NCI-H526 treated with DMSO at 0.1 percent for 48 hours (cell line): ENCODE measurements at regions not wholly inside any gene's neighbourhood (a gene's known extent, or its start where the extent isn't known, plus 50 kb on each side); places are given as distances from the start of the nearest gene placed in this dataset.

Experiments
- DNase-seq: peaks from one replicate; lab custom pipeline; 2025; lab: John Stamatoyannopoulos, UW

DNA sequence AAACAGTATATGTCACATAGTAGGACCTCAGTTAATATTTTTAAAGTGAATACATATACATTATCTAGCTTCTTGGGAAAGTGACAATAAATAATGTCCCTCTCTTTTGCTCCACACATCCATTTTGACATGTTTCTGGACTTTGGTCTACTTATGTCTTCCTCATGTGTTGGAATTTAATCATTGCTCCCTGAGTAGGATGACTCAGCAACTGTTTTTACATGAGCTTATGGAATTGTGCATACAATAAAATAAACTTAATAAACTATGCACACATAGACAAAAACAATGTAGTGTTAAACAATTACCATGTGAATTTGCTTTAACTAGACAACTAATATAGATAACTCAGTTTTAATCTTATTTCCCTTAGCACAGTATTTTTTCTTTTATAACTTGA, 503.8 kb downstream of the TFAP2B start:
- no peak for DNase-seq

DNA sequence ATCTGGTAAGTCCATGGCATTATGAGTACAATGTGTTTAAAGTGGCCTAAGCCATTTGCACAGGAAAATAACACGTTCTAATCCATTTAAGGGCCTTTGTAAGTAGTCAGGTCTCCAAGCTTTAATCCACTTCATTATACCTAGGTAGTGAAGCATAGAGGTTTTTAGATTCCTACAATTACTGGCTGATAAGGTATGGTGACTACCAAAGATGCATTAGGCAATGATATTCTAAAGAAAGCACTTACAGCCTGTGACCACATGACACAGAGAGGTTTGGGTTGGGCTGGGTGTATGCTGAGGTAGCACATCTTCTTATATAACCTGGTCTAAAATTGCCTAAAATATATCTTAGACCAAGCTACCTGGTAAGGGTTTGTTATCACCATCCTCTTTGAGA, 504.4 kb downstream of the TFAP2B start:
- no peak for DNase-seq

DNA sequence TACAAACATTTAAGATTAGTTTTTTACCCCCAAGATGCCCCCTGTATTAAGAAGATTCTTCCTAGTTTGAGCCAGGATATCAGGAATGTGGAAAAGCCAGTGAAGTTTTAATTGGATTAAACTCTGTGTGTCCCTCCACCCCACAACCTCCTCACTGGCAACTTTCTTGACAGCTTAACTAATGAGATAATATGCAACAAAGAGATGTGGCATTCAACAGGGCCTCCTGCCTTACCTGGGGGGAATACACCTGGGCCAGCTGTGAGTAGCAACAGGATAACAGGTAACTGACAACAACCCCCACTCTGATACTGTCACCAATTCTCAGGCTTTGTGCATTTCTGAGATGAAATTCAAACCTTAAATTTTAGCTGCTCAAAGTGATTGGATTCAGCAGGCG, 512.3 kb downstream of the TFAP2B start:
- DNase-seq: no peak

GRCh38 chr6:51335543-51335942, 516.9 kb downstream of the TFAP2B start:
- no peak for DNase-seq

GRCh38 chr6:51336185-51336584, 517.5 kb downstream of the TFAP2B start:
- DNase-seq: no peak

DNA sequence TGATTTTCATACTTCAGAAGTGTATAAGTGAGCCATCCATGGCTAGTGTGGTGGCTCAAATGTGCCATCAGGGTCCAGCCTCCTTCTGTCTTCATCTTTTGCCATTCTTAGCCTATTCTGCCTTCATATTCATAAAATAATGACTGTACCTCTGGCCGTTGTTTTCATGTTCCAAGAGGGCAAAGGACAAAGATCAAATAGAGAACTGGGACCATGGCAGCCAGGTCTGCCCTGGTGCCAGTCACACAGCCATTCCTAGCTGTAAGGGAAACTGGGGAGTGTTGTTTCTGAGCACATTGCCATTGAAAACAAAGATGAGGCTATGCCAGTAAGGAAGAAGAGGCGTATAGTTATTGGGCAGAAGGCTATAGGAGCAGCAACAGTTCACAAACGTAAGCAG, 518.6 kb downstream of the TFAP2B start:
- no peak for DNase-seq

GRCh38 chr6:51339108-51339507, 520.4 kb downstream of the TFAP2B start:
- no peak for DNase-seq

DNA sequence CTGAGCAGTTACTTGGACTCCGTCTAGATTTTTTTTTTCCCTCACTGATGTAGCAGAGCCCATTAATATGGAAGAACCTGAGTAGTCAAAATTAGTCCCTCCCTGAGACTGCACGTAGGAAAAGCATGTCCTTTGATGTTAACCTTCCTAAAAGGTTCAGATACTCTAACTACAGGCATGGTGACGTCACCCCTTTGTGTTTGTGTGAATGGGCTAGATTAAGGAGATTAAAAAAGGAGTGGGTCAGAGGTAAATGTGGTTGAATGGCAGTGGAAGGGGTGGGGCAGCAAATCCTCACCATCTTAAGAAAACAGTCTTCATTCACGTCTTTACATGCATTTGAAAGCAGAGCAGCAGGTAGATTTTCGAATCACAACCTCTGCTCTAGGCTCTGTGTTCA, 521.1 kb downstream of the TFAP2B start:
- no peak for DNase-seq

- no peak for DNase-seq
Measured at GRCh38 chr6:51342393-51342792, 523.7 kb downstream of the TFAP2B start.

DNA sequence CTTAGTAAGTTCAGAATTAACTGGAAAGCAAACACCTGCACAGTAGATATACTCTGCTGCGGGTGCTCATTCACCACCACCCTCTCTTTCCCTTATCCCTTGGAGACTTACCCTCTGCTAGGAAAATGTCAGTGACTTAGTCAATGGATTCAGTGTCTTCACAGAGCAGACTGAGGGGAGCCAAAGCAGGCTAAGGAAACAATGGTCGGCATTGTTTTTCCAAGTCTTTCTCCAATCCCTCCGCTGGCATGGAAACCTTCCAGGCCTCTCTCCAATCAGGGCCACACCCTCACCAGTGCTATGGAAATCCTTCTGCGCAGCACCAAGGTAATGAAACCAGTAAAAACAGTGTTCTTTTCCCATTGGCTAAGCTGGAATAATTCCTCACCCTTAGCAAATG, 531.2 kb downstream of the TFAP2B start:
- DNase-seq: peak; percentile 68

GRCh38 chr6:51350308-51350904, 531.7 kb downstream of the TFAP2B start:
- no peak for DNase-seq

- no peak for DNase-seq
Measured at GRCh38 chr6:51352506-51353029, 533.9 kb downstream of the TFAP2B start.

GRCh38 chr6:51360287-51360686, 541.6 kb downstream of the TFAP2B start:
- DNase-seq: no peak

- no peak for DNase-seq
Measured at GRCh38 chr6:51365566-51365965, 546.9 kb downstream of the TFAP2B start.

DNA sequence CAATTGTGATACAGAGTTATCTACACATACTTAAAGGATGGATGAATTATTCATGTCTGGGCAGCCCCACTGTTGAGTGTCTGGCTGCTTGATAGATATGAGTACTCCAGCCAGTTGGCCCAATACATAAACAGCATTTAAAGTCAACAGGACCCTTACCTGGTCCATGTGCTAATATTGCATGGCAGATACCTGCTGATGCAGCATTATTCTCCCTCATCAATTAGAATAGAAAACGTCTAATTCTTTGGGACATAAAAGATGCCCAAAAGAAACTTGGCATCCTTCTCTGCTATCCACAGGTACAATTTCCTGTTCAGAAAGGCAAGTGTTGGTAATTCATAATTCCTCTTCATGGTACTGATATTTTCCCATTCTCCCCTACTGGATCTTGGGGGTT, 550.8 kb downstream of the TFAP2B start:
- no peak for DNase-seq

GRCh38 chr6:51382847-51383246, 564.2 kb downstream of the TFAP2B start:
- no peak for DNase-seq

- DNase-seq: no peak
Measured at GRCh38 chr6:51384736-51385135, 566.1 kb downstream of the TFAP2B start.

DNA sequence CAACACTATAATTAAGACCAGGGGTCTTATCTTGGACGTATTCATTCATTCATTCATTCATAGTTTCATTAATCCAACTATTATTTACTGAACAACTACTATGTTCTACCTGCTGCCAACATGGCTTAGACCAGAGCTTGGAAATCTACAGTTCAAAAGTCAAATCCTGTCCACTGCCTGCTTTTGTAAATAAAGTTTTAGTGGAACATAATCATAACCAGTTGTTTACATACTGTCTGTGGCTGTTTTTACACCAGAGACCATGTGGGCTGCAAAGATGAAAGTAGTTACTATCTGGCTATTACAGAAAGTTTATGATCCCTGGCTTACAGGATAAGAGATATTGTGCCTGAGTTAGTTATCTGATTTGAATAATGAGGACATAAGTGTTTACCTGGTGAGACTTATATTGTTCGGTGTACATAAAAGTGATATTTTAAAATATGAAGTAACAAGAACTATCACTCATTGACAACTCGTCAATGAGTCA, 567.7 kb downstream of the TFAP2B start:
- DNase-seq: peak; percentile 73

- peak; percentile 85 for DNase-seq
Measured at GRCh38 chr6:51387907-51388306, 569.2 kb downstream of the TFAP2B start.

- no peak for DNase-seq
Measured at GRCh38 chr6:51394061-51394460, 575.4 kb downstream of the TFAP2B start.

GRCh38 chr6:51396583-51396982, 577.9 kb downstream of the TFAP2B start:
- DNase-seq: no peak

DNA sequence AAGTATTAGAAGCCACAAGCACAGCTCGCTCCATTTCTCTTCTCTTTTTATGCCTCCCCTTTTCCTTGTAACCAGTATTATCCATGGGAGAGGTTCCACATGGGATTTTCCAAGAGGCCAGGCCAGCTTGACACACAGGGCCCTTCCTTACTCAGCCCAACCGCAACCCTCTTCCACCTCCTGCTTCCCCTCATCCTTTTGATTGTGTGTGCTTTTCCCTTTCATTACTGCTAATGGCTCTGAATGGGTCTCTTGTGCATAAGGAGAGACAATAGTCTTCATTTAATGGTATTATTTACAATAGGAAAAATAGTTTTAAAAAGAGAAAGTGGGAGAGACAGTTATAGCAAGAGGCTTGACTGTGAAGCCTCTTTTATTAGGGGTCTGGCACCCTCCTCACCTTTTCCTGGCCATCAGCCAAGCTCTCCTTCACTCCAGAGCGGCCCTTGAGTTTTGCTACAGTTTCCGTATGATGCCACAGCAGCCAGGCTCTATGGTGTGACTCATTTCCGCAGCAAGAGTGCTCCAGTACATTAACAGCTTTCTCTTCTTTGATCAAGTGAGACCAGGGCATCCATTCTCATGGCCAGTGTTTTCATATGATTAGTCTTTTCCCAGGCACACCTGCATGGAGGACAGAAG, 579.5 kb downstream of the TFAP2B start:
- DNase-seq: no peak

DNA sequence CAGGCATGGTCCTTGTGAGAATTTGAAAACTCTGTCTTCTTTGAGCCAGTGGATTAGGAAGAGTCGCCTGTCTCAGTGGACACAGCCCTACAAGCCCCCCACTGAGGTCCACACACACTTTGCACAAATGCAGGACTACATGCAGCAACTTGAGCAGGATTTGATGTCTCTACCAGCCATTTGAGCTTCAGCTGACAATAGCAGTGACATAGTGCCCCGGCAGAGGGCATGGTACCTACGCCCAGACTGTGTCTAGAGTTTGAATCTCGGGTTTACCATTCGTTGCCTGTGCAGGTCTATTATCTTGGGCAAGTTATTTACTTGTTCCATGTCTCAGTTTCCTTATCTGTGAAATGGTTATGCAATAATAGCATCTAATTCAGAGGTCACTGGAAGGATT, 580.1 kb downstream of the TFAP2B start:
- DNase-seq: no peak

DNA sequence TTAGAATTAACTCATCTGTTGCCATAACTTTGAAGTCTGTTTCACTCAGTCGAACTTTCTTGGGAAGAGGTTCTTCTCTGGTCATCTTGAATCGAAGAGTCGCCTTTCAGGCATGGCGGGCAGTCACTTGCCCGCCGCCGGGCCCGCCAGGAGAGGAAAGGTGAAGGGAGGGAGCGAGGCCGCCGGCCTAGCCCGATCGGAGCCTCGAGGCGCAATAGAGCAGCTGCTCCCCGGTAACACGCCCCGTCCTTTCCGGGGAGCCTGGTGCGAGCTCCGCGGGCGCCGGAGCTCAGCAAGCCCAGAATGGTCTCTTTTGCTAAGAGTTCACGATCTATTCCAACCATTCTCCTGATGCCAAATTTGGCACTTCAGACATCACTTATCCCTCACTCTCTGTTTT, 591.8 kb downstream of the TFAP2B start:
- no peak for DNase-seq
